ENCODE measurements at regions not wholly inside any gene's neighbourhood (a gene's known extent, or its start where the extent isn't known, plus 50 kb on each side); places are given as distances from the start of the nearest gene placed in this dataset.
"Not testable (repeated sequence)": the region's sequence is repeated elsewhere in the genome, so short reads cannot be mapped to it uniquely, and the experiment has no call there.

DNA sequence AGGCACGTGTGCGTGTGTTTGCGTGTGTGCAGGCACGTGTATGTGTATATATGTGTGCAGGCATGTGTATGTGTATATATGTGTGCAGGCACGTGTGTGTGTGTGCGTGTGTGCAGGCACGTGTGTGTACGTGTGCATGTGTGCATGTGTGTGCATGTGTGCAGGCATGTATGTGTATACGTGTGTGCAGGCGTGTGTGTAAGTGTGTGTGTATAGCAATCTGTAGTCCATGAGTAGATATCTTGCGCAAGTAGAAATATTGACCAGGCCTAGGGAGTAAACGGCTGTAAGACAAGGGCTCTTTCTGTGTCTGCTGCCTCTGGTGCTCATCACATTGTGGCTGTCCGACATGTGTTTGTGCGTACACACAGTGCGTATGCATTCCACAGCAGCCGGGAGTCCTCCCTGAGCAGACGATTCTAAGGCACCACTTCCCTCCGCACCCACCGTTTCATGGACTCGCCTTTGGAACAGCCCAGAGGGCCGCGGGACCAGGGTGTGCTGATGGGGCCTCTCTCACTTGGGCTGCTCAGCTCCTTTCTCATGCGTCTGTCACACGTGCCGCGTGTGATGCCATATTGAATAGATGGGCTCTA is 167.6 kb downstream of the ERMARD start:
- TF ChIP-seq, protein P1, sequence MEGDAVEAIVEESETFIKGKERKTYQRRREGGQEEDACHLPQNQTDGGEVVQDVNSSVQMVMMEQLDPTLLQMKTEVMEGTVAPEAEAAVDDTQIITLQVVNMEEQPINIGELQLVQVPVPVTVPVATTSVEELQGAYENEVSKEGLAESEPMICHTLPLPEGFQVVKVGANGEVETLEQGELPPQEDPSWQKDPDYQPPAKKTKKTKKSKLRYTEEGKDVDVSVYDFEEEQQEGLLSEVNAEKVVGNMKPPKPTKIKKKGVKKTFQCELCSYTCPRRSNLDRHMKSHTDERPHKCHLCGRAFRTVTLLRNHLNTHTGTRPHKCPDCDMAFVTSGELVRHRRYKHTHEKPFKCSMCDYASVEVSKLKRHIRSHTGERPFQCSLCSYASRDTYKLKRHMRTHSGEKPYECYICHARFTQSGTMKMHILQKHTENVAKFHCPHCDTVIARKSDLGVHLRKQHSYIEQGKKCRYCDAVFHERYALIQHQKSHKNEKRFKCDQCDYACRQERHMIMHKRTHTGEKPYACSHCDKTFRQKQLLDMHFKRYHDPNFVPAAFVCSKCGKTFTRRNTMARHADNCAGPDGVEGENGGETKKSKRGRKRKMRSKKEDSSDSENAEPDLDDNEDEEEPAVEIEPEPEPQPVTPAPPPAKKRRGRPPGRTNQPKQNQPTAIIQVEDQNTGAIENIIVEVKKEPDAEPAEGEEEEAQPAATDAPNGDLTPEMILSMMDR (IDR thresholded peaks at IDR 0.05; ENCODE audit: insufficient read depth, low read length, severe bottlenecking), result no peak
- Histone ChIP-seq H3K36me3 (ENCODE audit: control insufficient read depth, insufficient read depth, low read length) (no peaks in the 10 kb centered on the region), H3K27me3 (ENCODE audit: control insufficient read depth, insufficient read depth, low read length) (no peaks in the 10 kb centered on the region), H3K4me3 (ENCODE audit: low read depth, low read length) (no peak overlapping the region)
- DNase-seq (ENCODE audit: low read depth) (no peak), FAIRE-seq (no peak)

DNA sequence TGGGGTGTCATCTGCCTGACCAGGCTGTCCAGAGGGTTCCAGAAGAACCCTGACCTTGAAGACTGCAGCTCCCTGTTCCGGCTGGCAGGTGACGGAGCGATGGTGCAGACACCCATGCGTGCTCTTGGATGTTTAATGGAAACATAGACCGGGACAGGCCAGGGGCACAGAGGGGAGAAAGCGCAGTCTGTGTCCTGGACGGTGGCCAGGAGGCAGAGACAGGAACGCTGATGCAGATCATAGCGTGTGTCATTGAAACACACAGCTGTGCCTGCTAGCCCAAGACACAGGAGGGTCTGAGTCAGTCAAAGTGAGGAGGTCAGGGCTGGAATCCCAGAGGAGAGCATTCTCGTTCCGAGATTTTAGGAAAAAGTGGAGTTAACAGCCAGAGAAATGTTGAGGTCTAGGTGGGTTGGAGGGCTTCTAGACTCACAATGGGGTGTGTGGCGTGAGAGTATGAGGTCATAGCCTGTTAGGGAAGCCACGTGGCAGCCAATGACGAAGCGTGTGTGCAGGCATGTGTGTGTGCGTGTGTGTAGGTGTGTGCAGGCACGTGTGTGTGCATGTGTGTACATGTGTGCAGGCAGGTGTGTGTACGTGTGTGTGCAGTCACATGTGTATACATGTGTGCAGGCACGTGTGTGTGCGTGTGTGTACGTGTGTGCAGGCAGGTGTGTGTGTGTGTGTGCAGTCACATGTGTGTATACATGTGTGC is 167.0 kb downstream of the ERMARD start:
- no peaks in the 10 kb centered on the region for H3K27me3 ChIP-seq (ENCODE audit: control insufficient read depth, insufficient read depth, low read length)
- TF ChIP-seq, protein P1 (IDR thresholded peaks at IDR 0.05; ENCODE audit: insufficient read depth, low read length, severe bottlenecking), result no peak
- no peak for FAIRE-seq
- H3K4me3 ChIP-seq (ENCODE audit: low read depth, low read length), result no peak overlapping the region
- no peak for DNase-seq (ENCODE audit: low read depth)
- H3K36me3 ChIP-seq (ENCODE audit: control insufficient read depth, insufficient read depth, low read length), result no peaks in the 10 kb centered on the region

DNA sequence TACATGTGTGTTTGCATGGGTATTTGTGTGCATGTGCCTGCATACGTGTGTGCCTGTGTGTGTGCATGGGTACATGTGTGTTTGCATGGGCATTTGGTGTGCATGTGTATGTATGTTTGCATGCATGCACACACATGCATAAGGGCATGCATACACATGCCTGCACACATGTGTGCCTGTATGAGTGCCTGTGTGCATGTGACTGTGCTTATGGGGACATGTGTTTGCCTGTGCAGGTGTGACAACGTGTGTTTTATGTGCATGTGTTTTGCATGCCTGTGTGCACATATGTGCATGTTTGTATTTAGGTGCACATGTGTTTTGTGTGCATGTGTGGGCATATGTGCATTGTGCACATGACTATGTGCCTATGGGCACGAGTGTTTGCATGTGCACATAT is 165.7 kb downstream of the ERMARD start:
- H3K36me3 ChIP-seq (ENCODE audit: control insufficient read depth, insufficient read depth, low read length), result no peaks in the 10 kb centered on the region
- DNase-seq (ENCODE audit: low read depth), result no peak
- FAIRE-seq, result no peak
- H3K27me3 ChIP-seq (ENCODE audit: control insufficient read depth, insufficient read depth, low read length), result peaks cover 1% of the 10 kb centered on the region
- no peak overlapping the region for H3K4me3 ChIP-seq (ENCODE audit: low read depth, low read length)
- TF ChIP-seq, protein P1 (IDR thresholded peaks at IDR 0.05; ENCODE audit: insufficient read depth, low read length, severe bottlenecking), result no peak

DNA sequence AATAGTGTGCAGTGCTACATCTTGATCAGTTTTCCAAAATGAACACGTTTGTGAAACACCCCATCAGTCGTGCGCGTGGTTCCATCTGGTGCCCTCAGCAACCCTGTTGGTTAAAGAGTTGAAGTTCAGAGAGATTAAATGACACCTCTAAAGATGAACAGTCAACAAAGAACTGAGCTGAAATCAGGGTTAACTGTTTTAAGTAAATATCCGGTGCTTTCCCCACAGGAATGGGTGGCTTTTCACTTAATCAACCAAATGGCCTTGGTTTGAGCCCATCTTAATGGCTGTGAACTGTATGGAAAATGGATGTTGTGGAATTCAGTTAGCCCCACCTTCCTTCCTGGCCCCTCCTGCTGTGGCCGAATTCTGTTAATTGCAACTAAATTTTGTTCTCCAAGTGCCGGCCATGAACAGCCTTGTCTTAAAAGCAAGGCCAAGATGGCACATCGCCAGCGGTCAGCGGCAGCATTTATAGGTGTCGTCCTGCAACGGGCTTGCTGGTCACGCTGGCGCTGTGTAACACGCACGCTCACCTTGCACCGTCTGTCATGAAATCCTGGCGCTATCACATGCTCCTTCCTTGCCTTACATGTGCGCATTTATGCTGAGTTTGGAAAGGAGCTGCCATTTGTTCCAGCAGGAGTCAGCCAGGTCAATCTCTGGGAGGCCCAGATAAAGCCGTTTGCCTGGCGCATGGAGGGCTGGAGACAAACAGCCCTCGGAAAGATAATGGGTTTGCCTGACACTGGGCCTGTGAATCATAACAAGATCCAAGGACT is 164.5 kb downstream of the ERMARD start:
- peaks cover 1% of the 10 kb centered on the region for H3K27me3 ChIP-seq (ENCODE audit: control insufficient read depth, insufficient read depth, low read length)

GRCh38 chr6:169913745-169914144 is 162.3 kb downstream of the ERMARD start:
- FAIRE-seq; H3K4me3 ChIP-seq (ENCODE audit: low read depth, low read length); DNase-seq (ENCODE audit: low read depth); H3K27me3 ChIP-seq (ENCODE audit: control insufficient read depth, insufficient read depth, low read length); H3K36me3 ChIP-seq (ENCODE audit: control insufficient read depth, insufficient read depth, low read length): not testable (repeated sequence)

More for the DNA sequence above, 164.5 kb downstream of the ERMARD start:
- Histone ChIP-seq H3K36me3 (ENCODE audit: control insufficient read depth, insufficient read depth, low read length) (no peaks in the 10 kb centered on the region), H3K4me3 (ENCODE audit: low read depth, low read length) (no peak overlapping the region)
- TF ChIP-seq, protein P1 (IDR thresholded peaks at IDR 0.05; ENCODE audit: insufficient read depth, low read length, severe bottlenecking), result no peak
- no peak for FAIRE-seq
- no peak for DNase-seq (ENCODE audit: low read depth)

GRCh38 chr6:169913096-169913638 is 161.7 kb downstream of the ERMARD start:
- TF ChIP-seq, protein P1 (IDR thresholded peaks at IDR 0.05; ENCODE audit: insufficient read depth, low read length, severe bottlenecking), result no peak
- H3K4me3 ChIP-seq (ENCODE audit: low read depth, low read length), result no peak overlapping the region
- FAIRE-seq (no peak), DNase-seq (ENCODE audit: low read depth) (no peak)
- H3K27me3 ChIP-seq (ENCODE audit: control insufficient read depth, insufficient read depth, low read length), result peaks cover 1% of the 10 kb centered on the region
- H3K36me3 ChIP-seq (ENCODE audit: control insufficient read depth, insufficient read depth, low read length), result no peaks in the 10 kb centered on the region
